KBM-7 (cell line): ENCODE measurements at regions not wholly inside any gene's neighbourhood (a gene's known extent, or its start where the extent isn't known, plus 50 kb on each side); places are given as distances from the start of the nearest gene placed in this dataset.

Source experiments
- DNase-seq: peaks from one replicate; pipeline ENCODE4 v3.0.0-alpha.2; 2015
- in situ Hi-C: fragments of 300-500 bp; cut with MboI; formaldehyde crosslinking; loops from 2 replicates; pipeline ENCODE4 v1.14.3; 2020; ENCODE audit warnings: low sequenced_read_pairs, low pct_unique_long_range_greater_than_20kb, mixed read lengths

GRCh38 chr17:56064506-56064905 is 88.8 kb upstream of the ANKFN1 start:
- DNase-seq, result no peak
- in situ Hi-C loops, result no loop called here

- DNase-seq, result no peak
- in situ Hi-C loops, result no loop called here
These were observed 78.8 kb upstream of the ANKFN1 start for GRCh38 chr17:56074361-56074890.

- no peak for DNase-seq
- in situ Hi-C loops, result no loop called here
These were observed 76.3 kb upstream of the ANKFN1 start for GRCh38 chr17:56076980-56077379.

DNA sequence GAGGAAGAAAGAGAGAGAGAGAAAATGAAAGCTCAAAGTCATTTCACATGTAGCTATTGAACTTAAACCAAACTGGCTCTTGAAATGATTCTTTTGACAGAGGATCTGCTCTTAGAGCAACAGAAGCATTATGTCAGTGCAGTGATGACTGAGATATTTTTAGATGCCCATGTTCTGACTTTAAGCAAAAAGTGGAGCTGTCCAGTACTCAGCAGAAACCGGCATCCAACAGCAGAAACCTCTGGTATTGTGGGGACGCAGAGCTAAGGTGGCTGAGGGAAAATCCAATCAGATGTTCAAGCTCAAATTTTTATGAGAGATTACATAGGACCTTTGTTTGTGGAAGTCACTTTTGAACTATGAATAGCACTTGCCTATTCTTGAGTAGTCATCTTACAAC is 69.8 kb upstream of the ANKFN1 start:
- in situ Hi-C loops, result no loop called here
- no peak for DNase-seq

DNA sequence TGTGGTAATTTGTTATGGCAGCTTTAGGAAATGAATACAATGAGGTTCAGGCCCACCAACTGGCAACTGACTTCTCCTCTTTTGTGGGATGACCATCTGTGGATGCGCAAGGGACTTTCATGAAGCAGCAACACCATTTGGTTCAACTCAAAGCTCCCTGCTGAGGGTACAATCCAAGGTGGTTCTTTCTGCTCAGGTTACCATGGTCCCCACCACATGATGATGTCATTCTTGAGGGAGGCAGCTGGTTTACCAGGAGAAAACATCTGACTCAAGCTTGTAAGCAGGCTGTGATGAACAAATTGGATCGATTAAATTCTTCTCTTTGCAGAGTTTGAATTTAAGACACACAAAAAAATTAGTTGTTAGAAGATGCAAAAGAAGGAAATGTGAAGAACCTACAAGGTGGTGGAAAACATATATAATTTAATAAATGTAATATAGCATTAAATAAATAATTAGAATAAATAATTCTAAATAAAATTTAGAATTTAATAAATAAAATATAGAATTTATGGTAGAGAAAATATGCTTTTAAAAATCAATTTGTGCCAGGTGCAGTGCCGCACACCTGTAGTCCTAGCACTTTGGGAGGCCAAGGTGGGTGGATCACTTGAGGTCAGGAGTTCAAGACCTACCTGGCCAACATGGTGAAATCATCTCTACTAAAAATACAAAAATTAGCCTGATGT is 67.6 kb upstream of the ANKFN1 start:
- no peak for DNase-seq
- in situ Hi-C loops, result no loop called here

DNA sequence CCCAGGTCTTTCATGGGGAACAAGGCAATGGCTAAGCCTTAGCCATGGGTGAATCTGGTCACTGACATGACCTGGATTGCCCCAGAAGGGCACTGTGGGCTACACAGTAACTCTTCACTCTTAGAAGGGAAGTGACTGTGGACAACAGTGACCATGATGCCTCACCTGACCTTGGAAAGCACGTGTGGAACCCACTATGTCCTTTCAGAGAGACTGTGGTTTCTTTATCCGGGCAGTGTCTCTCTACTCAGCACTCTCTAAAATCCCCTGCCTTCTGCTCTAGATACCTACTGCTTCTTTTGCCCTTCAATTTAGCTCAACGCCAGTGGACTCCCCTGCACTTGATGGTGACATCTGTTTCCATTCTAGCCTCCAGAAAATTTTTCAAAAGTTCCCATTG is 66.1 kb upstream of the ANKFN1 start:
- in situ Hi-C loops, result no loop called here
- no peak for DNase-seq

DNA sequence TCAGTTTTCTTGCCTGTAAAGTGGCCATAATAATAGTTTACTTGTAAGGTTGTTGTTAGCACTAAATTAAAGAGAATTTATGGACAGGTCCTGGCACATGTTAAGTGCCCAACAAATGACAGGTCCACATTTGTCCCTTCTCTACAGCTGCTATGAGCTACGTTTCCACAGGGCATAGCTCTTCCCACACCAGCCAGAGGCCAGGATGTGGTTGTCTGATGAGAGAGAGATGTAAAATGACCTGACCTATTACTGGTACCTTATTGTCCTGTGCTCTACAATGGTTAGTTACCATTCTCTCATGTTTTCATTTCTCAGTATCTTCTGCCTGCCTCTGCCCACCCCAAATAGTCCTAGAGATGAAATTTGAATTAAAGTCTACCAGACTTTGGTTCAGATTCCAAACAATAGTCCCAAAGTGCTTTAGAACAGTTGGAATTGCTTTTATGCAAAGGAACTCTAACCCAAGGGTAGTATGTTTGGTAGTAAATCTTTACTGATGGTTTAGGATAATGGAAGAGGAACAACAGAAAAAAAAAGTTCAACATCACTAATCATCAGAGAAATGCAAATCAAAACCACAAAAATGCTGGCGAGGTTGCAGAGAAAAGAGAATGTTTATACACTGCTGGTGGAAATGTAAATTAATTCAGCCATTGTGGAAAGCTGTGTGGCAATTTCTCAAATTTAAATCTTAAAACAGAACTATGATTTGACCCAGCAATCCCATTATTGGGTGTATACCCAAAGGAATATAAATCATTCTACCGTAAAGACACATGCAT is 57.1 kb upstream of the ANKFN1 start:
- in situ Hi-C loops, result no loop called here

GRCh38 chr17:56098746-56099145 is 54.5 kb upstream of the ANKFN1 start:
- no peak for DNase-seq
- in situ Hi-C loops, result no loop called here

More for the DNA sequence above, 57.1 kb upstream of the ANKFN1 start:
- DNase-seq, result no peak

- DNase-seq, result no peak
- in situ Hi-C loops, result no loop called here
These were observed 53.6 kb upstream of the ANKFN1 start for GRCh38 chr17:56099649-56100048.
